ENCODE measurements at regions not wholly inside any gene's neighbourhood (a gene's known extent, or its start where the extent isn't known, plus 50 kb on each side); places are given as distances from the start of the nearest gene placed in this dataset.

GRCh38 chr11:79702303-79702702 is 261.5 kb upstream of the TENM4 start:
- TF ChIP-seq SP1 (IDR thresholded peaks at IDR 0.05) (no peak), SUZ12 (IDR thresholded peaks at IDR 0.05) (no peak), ELF4 (IDR thresholded peaks at IDR 0.05) (no peak), FOXM1 (IDR thresholded peaks at IDR 0.05; ENCODE audit: borderline replicate concordance) (no peak)
